PC-9 (cell line): ENCODE measurements at regions not wholly inside any gene's neighbourhood (a gene's known extent, or its start where the extent isn't known, plus 50 kb on each side); places are given as distances from the start of the nearest gene placed in this dataset.

ENCODE experiments used
- BruUV-seq: library from RNA; stranded (reverse); fragments of 400-500 nt; replicated peaks from 2 replicates; lab custom pipeline; 2021; lab: Mats Ljungman, UMichigan
- CTCF ChIA-PET: fragments of 300-600 bp; sonication (Branson Sonifier 250); formaldehyde crosslinking; loops from one replicate; lab custom pipeline; 2022; ENCODE audit warnings: antibody characterized with exemption; lab: Charles Lee
- POLR2A ChIA-PET: fragments of 300-600 bp; sonication (Branson Sonifier 250); formaldehyde crosslinking; loops from one replicate; lab custom pipeline; 2022; ENCODE audit warnings: antibody characterized with exemption; ENCODE audit not compliant: unreplicated experiment; lab: Charles Lee
- DNase-seq, 2 experiments: peaks; one replicate each; pipeline versions ENCODE4 v3.0.0 to v3.0.0-alpha.2; 2015 to 2022; ENCODE audit warnings: mixed read lengths in 1 of 2
- H2AFZ ChIP-seq: fragments of 200-600 bp; sonication (generic); 2 replicates; pipeline ENCODE4 v1.8.1; 2017; ENCODE audit warnings: antibody characterized with exemption
- H3F3A ChIP-seq: fragments of 200-600 bp; sonication (generic); 2 replicates; pipeline ENCODE4 v1.8.1; 2017; ENCODE audit warnings: antibody characterized with exemption, mild to moderate bottlenecking, low read depth; ENCODE audit not compliant: insufficient read depth
- H3K27ac ChIP-seq: fragments of 200-600 bp; sonication (generic); 2 replicates; pipeline ENCODE4 v1.6.1; 2016; ENCODE audit warnings: mixed run types
- H3K27me3 ChIP-seq: fragments of 200-600 bp; sonication (generic); 2 replicates; pipeline ENCODE4 v1.6.1; 2016; ENCODE audit warnings: low read depth, mixed run types; ENCODE audit not compliant: insufficient read depth
- H3K36me3 ChIP-seq: fragments of 200-600 bp; sonication (generic); 2 replicates; pipeline ENCODE4 v1.6.1; 2016; ENCODE audit warnings: low read depth, mixed run types
- H3K4me1 ChIP-seq: fragments of 200-600 bp; sonication (generic); replicated peaks from 2 replicates; pipeline ENCODE4 v1.6.1; 2016; ENCODE audit warnings: mixed run types; ENCODE audit not compliant: insufficient read depth
- H3K4me2 ChIP-seq: fragments of 200-600 bp; sonication (generic); 2 replicates; pipeline ENCODE4 v1.6.1; 2017; ENCODE audit warnings: mixed run types
- H3K4me3 ChIP-seq: fragments of 200-600 bp; sonication (generic); 2 replicates; pipeline ENCODE4 v1.6.1; 2016; ENCODE audit warnings: mixed run types
- H3K79me2 ChIP-seq: fragments of 200-600 bp; sonication (generic); 2 replicates; pipeline ENCODE4 v1.6.1; 2017; ENCODE audit warnings: low read depth, mixed run types
- H3K9me2 ChIP-seq: fragments of 200-600 bp; sonication (generic); 2 replicates; pipeline ENCODE4 v1.8.1; 2017; ENCODE audit warnings: mild to moderate bottlenecking; ENCODE audit not compliant: insufficient read depth
- H3K9me3 ChIP-seq: fragments of 200-600 bp; sonication (generic); 2 replicates; pipeline ENCODE4 v1.8.1; 2016; ENCODE audit warnings: low read depth; ENCODE audit not compliant: insufficient read depth
- H4K20me1 ChIP-seq: fragments of 200-600 bp; sonication (generic); 2 replicates; pipeline ENCODE4 v1.8.1; 2017; ENCODE audit not compliant: insufficient read depth
- CTCF ChIP-seq: fragments of 200-600 bp; sonication (generic); conservative IDR thresholded peaks from 2 replicates; pipeline ENCODE4 v1.6.1; 2017; ENCODE audit warnings: mixed run types, antibody characterized with exemption, mild to moderate bottlenecking, moderate library complexity
- EZH2 ChIP-seq: fragments of 200-600 bp; sonication (generic); IDR thresholded peaks from 2 replicates; pipeline ENCODE4 v1.8.0; 2017; ENCODE audit warnings: antibody characterized with exemption, low read depth
- intact Hi-C: fragments of 100-400 bp; cut with micrococcal nuclease; formaldehyde crosslinking; loops from one replicate; pipeline ENCODE4 v1.10.0; 2022; ENCODE audit not compliant: unreplicated experiment

- Histone ChIP-seq H3K4me1 (peaks cover 20% of the 10 kb centered on the region), H3K27ac (no peak overlapping the region), H3K36me3 (no peaks in the 10 kb centered on the region), H3K4me2 (no peak overlapping the region), H3K27me3 (no peaks in the 10 kb centered on the region), H3K79me2 (no peaks in the 10 kb centered on the region), H3K4me3 (no peak overlapping the region), H3K9me3 (0 out of 2 replicates have a peak, but pooled peaks cover 6% of the 10 kb centered on the region), H3F3A (peaks cover 7% of the 10 kb centered on the region; the same call in 1 of the 2 replicates), H4K20me1 (no peaks in the 10 kb centered on the region), H3K9me2 (no peaks in the 10 kb centered on the region), H2AFZ (no peak overlapping the region)
- no TSS peak for BruUV-seq
- intact Hi-C loops, result no loop called here
- DNase-seq, result no peak
- ChIA-PET POLR2A (interaction anchor here (0.7 kb wide), 1 partner anchor 12 kb away, joined by 4 read pairs; no protein-coding TSS in a partner anchor), CTCF (no interaction called here)
- TF ChIP-seq EZH2 (no peak), CTCF (no peak)
These were observed 134.0 kb downstream of the FOXD1 start for GRCh38 chr5:73314395-73315257.

DNA sequence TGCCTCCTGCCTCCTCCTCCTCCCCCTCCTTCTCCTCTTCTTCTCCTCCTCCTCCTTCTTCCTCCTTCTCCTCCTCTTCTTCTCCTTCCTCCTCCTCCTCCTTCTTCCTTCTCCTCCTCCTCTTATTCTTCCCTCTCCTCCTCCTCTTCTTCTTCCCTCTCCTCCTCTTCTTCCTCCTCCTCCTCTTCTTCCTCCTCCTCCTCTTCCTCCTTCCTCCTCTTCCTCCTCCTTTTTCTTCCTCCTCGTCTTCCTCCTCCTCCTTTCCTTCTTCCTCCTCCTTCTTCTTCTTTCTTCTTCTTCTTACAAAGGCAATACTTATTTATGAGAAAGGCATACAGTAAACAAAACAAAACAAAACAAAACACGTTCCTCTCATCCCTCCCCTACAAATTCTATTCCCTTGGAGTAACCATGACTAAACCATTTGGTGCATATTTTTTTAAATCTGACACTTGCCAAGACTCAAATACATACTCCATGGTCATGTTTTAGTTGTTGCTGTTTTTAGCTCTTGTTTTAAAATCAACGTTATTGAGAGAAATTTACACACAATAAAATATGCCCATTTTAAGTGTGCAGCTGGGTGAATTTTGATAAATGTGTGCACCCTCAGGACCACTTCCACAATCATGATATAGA is 135.6 kb downstream of the FOXD1 start:
- 0 out of 2 replicates have a peak, but pooled peaks cover 6% of the 10 kb centered on the region for H3K9me3 ChIP-seq
- POLR2A ChIA-PET, result no interaction called here
- peaks cover 9% of the 10 kb centered on the region for H3K4me1 ChIP-seq
- no peaks in the 10 kb centered on the region for H3K27me3 ChIP-seq
- H3K4me3 ChIP-seq, result no peak overlapping the region
- intact Hi-C loops, result no loop called here
- H3K27ac ChIP-seq, result no peak overlapping the region
- no peaks in the 10 kb centered on the region for H4K20me1 ChIP-seq
- CTCF ChIA-PET, result no interaction called here
- H2AFZ ChIP-seq, result no peak overlapping the region
- no peaks in the 10 kb centered on the region for H3K36me3 ChIP-seq
- peaks cover 5% of the 10 kb centered on the region; the same call in 1 of the 2 replicates for H3F3A ChIP-seq
- no peak for DNase-seq
- H3K9me2 ChIP-seq, result no peaks in the 10 kb centered on the region
- no peaks in the 10 kb centered on the region for H3K79me2 ChIP-seq
- BruUV-seq, result no TSS peak
- H3K4me2 ChIP-seq, result no peak overlapping the region
- TF ChIP-seq CTCF (no peak), EZH2 (no peak)

- no peak overlapping the region for H3K4me2 ChIP-seq
- no peak for TF ChIP-seq EZH2
- TF ChIP-seq CTCF, result no peak
- BruUV-seq, result no TSS peak
- H3K4me3 ChIP-seq, result no peak overlapping the region
- no peaks in the 10 kb centered on the region for H3F3A ChIP-seq
- no peak overlapping the region for H3K27ac ChIP-seq
- no peak for DNase-seq
- CTCF ChIA-PET, result no interaction called here
- H3K79me2 ChIP-seq, result no peaks in the 10 kb centered on the region
- H3K9me3 ChIP-seq, result 0 out of 2 replicates have a peak, but pooled peaks cover 3% of the 10 kb centered on the region
- H2AFZ ChIP-seq, result no peak overlapping the region
- H3K9me2 ChIP-seq, result no peaks in the 10 kb centered on the region
- no peaks in the 10 kb centered on the region for H3K36me3 ChIP-seq
- peaks cover 2% of the 10 kb centered on the region for H3K4me1 ChIP-seq
- POLR2A ChIA-PET, result no interaction called here
- H3K27me3 ChIP-seq, result no peaks in the 10 kb centered on the region
- no peaks in the 10 kb centered on the region for H4K20me1 ChIP-seq
- intact Hi-C loops, result no loop called here
These were observed 136.3 kb downstream of the FOXD1 start for GRCh38 chr5:73312146-73312871.
